SK-N-SH (cell line): ENCODE measurements at regions not wholly inside any gene's neighbourhood (a gene's known extent, or its start where the extent isn't known, plus 50 kb on each side); places are given as distances from the start of the nearest gene placed in this dataset.

Experiments
- CTCF ChIA-PET: fragments of 300-600, 350-600 bp; formaldehyde crosslinking; extraction: SDS; loops from one replicate; lab custom pipeline; 2021; lab: Yijun Ruan, JAX
- POLR2A ChIA-PET: fragments of 350-600 bp; sonication (Branson Sonifier 250); formaldehyde crosslinking; extraction: SDS; loops from one replicate; lab custom pipeline; 2020; ENCODE audit warnings: antibody characterized with exemption, inconsistent platforms; lab: Yijun Ruan, JAX
- DNase-seq: peaks from one replicate; pipeline ENCODE4 v3.0.0; 2012
- H2AFZ ChIP-seq: fragments of 200-600 bp; sonication (generic); 2 replicates; pipeline ENCODE4 v1.8.1; 2016; ENCODE audit warnings: antibody characterized with exemption, mild to moderate bottlenecking, low read depth
- H3F3A ChIP-seq: fragments of 200-600 bp; sonication (generic); replicated peaks from 2 replicates; pipeline ENCODE3; 2016; ENCODE audit warnings: antibody characterized with exemption, mild to moderate bottlenecking; ENCODE audit not compliant: insufficient read depth
- H3K27ac ChIP-seq, 2 experiments: fragments of 200-500 bp in 1 of 2; fragments of 200-600 bp in 1 of 2; sonication (Bioruptor generic) in 1 of 2; sonication (generic), shearing (Covaris generic) in 1 of 2; 2 replicates each; pipeline versions ENCODE4 v1.5.1 to v1.6.1; 2014 to 2016; ENCODE audit warnings: low read depth in 2 of 2, inconsistent platforms in 1 of 2, low read length in 1 of 2, mild to moderate bottlenecking in 1 of 2, mixed read lengths in 1 of 2
- H3K27me3 ChIP-seq: fragments of 200-600 bp; sonication (generic), shearing (Covaris generic); 2 replicates; pipeline ENCODE4 v1.6.1; 2016; ENCODE audit warnings: mixed run types; ENCODE audit not compliant: insufficient read depth
- H3K36me3 ChIP-seq, 2 experiments: fragments of 200-500 bp in 1 of 2; fragments of 200-600 bp in 1 of 2; sonication (Bioruptor generic) in 1 of 2; sonication (generic) in 1 of 2; replicated peaks in 1 of 2; 2 replicates each; pipeline versions ENCODE3 to v1.5.1; 2014 to 2016; ENCODE audit warnings: low read length in 1 of 2, mild to moderate bottlenecking in 1 of 2; ENCODE audit not compliant: insufficient read depth in 2 of 2, control insufficient read depth in 1 of 2
- H3K4me1 ChIP-seq, 2 experiments: fragments of 200-500 bp in 1 of 2; fragments of 200-600 bp in 1 of 2; sonication (Bioruptor generic) in 1 of 2; sonication (generic), shearing (Covaris generic) in 1 of 2; 2 replicates each; pipeline versions ENCODE4 v1.5.1 to v1.6.1; 2014 to 2016; ENCODE audit warnings: low read depth in 1 of 2, low read length in 1 of 2, mixed run types in 1 of 2; ENCODE audit not compliant: insufficient read depth in 2 of 2, control insufficient read depth in 1 of 2
- H3K4me2 ChIP-seq: fragments of 200-600 bp; sonication (generic), shearing (Covaris generic); 2 replicates; pipeline ENCODE4 v1.6.1; 2017; ENCODE audit warnings: mixed run types
- H3K4me3 ChIP-seq, 2 experiments: fragments of 200-500 bp in 1 of 2; fragments of 200-600 bp in 1 of 2; sonication (Bioruptor generic) in 1 of 2; sonication (generic), shearing (Covaris generic) in 1 of 2; 2 replicates each; pipeline versions ENCODE4 v1.5.1 to v1.8.1; 2014 to 2016; ENCODE audit warnings: low read depth in 2 of 2, inconsistent platforms in 1 of 2, low read length in 1 of 2, mild to moderate bottlenecking in 1 of 2, mixed read lengths in 1 of 2, moderate library complexity in 1 of 2
- H3K79me2 ChIP-seq: fragments of 200-600 bp; sonication (generic); 2 replicates; pipeline ENCODE4 v1.8.1; 2017; ENCODE audit warnings: mild to moderate bottlenecking; ENCODE audit not compliant: insufficient read depth
- H3K9ac ChIP-seq: fragments of 200-600 bp; sonication (generic); 2 replicates; pipeline ENCODE4 v1.6.1; 2017; ENCODE audit warnings: mixed run types
- H3K9me2 ChIP-seq: fragments of 200-600 bp; sonication (generic); 2 replicates; pipeline ENCODE4 v1.6.1; 2017; ENCODE audit warnings: mixed run types
- H3K9me3 ChIP-seq: fragments of 200-600 bp; sonication (generic); 2 replicates; pipeline ENCODE4 v1.6.1; 2017; ENCODE audit warnings: mixed run types, mild to moderate bottlenecking, moderate library complexity
- H4K20me1 ChIP-seq: fragments of 200-600 bp; sonication (generic); 2 replicates; pipeline ENCODE4 v1.6.1; 2017; ENCODE audit warnings: mild to moderate bottlenecking, mixed run types; ENCODE audit not compliant: insufficient read depth
- EP300 ChIP-seq, 2 experiments: IDR thresholded peaks; 2 replicates each; pipeline versions ENCODE4 v1.4.0 to v1.6.1; 2012; ENCODE audit warnings: borderline replicate concordance in 1 of 2, low read depth in 1 of 2, low read length in 1 of 2
- EZH2phosphoT487 ChIP-seq: fragments of 200-600 bp; sonication (generic); IDR thresholded peaks from 2 replicates; pipeline ENCODE4 v1.6.1; 2017; ENCODE audit warnings: low read depth, mixed run types, mild to moderate bottlenecking, antibody characterized with exemption, moderate library complexity, borderline replicate concordance
- FOSL2 ChIP-seq: IDR thresholded peaks from 2 replicates; pipeline ENCODE4 v1.4.0; 2012; ENCODE audit warnings: low read depth, mild to moderate bottlenecking, moderate library complexity, borderline replicate concordance
- JUND ChIP-seq: IDR thresholded peaks from 2 replicates; pipeline ENCODE4 v1.4.0; 2012
- MXI1 ChIP-seq: IDR thresholded peaks from 2 replicates; pipeline ENCODE4 v1.6.1; 2012; ENCODE audit warnings: mild to moderate bottlenecking, low read depth, low read length, improper control_type of control experiment
- NFIC ChIP-seq: IDR thresholded peaks from 2 replicates; pipeline ENCODE4 v1.4.0; 2012; ENCODE audit warnings: borderline replicate concordance
- POLR2AphosphoS5 ChIP-seq: IDR thresholded peaks from 2 replicates; pipeline ENCODE4 v1.6.1; 2012; ENCODE audit warnings: low read depth, low read length
- RAD21 ChIP-seq: IDR thresholded peaks from 2 replicates; pipeline ENCODE4 v1.6.1; 2012; ENCODE audit warnings: mild to moderate bottlenecking, low read length
- RFX5 ChIP-seq: IDR thresholded peaks from 2 replicates; pipeline ENCODE4 v1.6.1; 2012; ENCODE audit warnings: mild to moderate bottlenecking, improper control_type of control experiment, low read length
- RXRA ChIP-seq: IDR thresholded peaks from 2 replicates; pipeline ENCODE4 v1.4.0; 2012; ENCODE audit warnings: low read depth, mild to moderate bottlenecking, borderline replicate concordance
- SIN3A ChIP-seq: IDR thresholded peaks from 2 replicates; pipeline ENCODE4 v1.6.1; 2012; ENCODE audit warnings: low read depth, mild to moderate bottlenecking, low read length, moderate library complexity, borderline replicate concordance
- SMC3 ChIP-seq: IDR thresholded peaks from 2 replicates; pipeline ENCODE4 v1.6.1; 2012; ENCODE audit warnings: low read depth, low read length, improper control_type of control experiment
- TCF12 ChIP-seq: IDR thresholded peaks from 2 replicates; pipeline ENCODE4 v1.4.0; 2012
- TEAD4 ChIP-seq: IDR thresholded peaks from 2 replicates; pipeline ENCODE4 v1.4.0; 2012; ENCODE audit warnings: mild to moderate bottlenecking, borderline replicate concordance; ENCODE audit not compliant: insufficient read depth
- YY1 ChIP-seq: IDR thresholded peaks from 2 replicates; pipeline ENCODE4 v1.4.0; 2012; ENCODE audit warnings: low read depth, mild to moderate bottlenecking
- WGBS: methylation state at CpG from one replicate; pipeline ENCODE4 v1.1.6; 2017; ENCODE audit warnings: low lambda C conversion rate; 5-methylcytosine and 5-hydroxymethylcytosine counted together
- TF ChIP-seq, protein P1 (sequence below): IDR thresholded peaks from 2 replicates; pipeline ENCODE4 v1.4.0; 2012; ENCODE audit warnings: low read depth, borderline replicate concordance
- TF ChIP-seq, protein P2 (sequence below): fragments of 150-350 bp; IDR thresholded peaks from 2 replicates; pipeline ENCODE4 v1.6.1; 2017; ENCODE audit warnings: antibody characterized with exemption, low read length, low read depth, borderline replicate concordance
- TF ChIP-seq, protein P3 (sequence below): IDR thresholded peaks from 2 replicates; pipeline ENCODE4; 2012

DNA sequence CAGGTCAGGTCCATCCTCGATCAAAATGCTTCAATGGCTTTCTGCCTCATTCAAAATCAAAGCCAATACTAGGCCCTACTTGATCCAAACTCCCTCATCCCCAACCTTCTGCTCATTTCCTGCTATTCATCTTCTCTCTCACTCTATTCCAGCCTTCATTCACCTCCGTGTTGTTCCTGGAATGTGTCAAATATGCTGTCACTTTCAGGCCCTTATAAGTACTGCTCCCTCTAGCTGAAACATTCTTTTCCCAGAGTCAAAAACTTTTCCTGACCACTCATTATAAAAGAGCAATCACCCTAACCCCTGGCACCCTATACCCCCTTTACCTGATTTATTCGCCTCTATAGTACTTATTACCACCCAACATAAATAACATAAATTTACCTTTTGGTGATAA, 303.7 kb upstream of the PMFBP1 start:
- no peaks in the 10 kb centered on the region for H4K20me1 ChIP-seq
- ChIA-PET POLR2A (no interaction called here), CTCF (interaction anchor here (1.4 to 2.1 kb wide), 2 partner anchors 8 to 351 kb away, joined by 4 to 7 read pairs; no protein-coding TSS in a partner anchor)
- H3K9me3 ChIP-seq, result no peaks in the 10 kb centered on the region
- TF ChIP-seq POLR2AphosphoS5, result no peak
- no peak for TF ChIP-seq FOSL2
- TF ChIP-seq MXI1, result no peak
- no peak for TF ChIP-seq JUND
- TF ChIP-seq, protein P1, sequence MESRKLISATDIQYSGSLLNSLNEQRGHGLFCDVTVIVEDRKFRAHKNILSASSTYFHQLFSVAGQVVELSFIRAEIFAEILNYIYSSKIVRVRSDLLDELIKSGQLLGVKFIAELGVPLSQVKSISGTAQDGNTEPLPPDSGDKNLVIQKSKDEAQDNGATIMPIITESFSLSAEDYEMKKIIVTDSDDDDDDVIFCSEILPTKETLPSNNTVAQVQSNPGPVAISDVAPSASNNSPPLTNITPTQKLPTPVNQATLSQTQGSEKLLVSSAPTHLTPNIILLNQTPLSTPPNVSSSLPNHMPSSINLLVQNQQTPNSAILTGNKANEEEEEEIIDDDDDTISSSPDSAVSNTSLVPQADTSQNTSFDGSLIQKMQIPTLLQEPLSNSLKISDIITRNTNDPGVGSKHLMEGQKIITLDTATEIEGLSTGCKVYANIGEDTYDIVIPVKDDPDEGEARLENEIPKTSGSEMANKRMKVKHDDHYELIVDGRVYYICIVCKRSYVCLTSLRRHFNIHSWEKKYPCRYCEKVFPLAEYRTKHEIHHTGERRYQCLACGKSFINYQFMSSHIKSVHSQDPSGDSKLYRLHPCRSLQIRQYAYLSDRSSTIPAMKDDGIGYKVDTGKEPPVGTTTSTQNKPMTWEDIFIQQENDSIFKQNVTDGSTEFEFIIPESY, result no peak
- TF ChIP-seq, protein P2, sequence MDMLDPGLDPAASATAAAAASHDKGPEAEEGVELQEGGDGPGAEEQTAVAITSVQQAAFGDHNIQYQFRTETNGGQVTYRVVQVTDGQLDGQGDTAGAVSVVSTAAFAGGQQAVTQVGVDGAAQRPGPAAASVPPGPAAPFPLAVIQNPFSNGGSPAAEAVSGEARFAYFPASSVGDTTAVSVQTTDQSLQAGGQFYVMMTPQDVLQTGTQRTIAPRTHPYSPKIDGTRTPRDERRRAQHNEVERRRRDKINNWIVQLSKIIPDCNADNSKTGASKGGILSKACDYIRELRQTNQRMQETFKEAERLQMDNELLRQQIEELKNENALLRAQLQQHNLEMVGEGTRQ, result no peak
- no peak for TF ChIP-seq SIN3A
- no peak for TF ChIP-seq RAD21
- TF ChIP-seq RFX5, result no peak
- H2AFZ ChIP-seq, result no peak overlapping the region
- WGBS, result 70% methylated on average over 3 of the region's 3 CpGs
- no peak for DNase-seq
- H3K9ac ChIP-seq, result no peak overlapping the region
- H3K4me1 ChIP-seq, result peaks cover 0 to 7% of the 10 kb centered on the region in 2 experiments; a peak in 1 of 4 replicates
- no peaks in the 10 kb centered on the region for H3K27me3 ChIP-seq
- H3F3A ChIP-seq, result peaks cover 14% of the 10 kb centered on the region
- no peak overlapping the region; a peak in 1 of 4 replicates for H3K27ac ChIP-seq
- no peaks in the 10 kb centered on the region for H3K36me3 ChIP-seq
- H3K4me3 ChIP-seq, result no peak overlapping the region
- H3K9me2 ChIP-seq, result no peaks in the 10 kb centered on the region
- H3K79me2 ChIP-seq, result no peaks in the 10 kb centered on the region
- H3K4me2 ChIP-seq, result no peak overlapping the region

DNA sequence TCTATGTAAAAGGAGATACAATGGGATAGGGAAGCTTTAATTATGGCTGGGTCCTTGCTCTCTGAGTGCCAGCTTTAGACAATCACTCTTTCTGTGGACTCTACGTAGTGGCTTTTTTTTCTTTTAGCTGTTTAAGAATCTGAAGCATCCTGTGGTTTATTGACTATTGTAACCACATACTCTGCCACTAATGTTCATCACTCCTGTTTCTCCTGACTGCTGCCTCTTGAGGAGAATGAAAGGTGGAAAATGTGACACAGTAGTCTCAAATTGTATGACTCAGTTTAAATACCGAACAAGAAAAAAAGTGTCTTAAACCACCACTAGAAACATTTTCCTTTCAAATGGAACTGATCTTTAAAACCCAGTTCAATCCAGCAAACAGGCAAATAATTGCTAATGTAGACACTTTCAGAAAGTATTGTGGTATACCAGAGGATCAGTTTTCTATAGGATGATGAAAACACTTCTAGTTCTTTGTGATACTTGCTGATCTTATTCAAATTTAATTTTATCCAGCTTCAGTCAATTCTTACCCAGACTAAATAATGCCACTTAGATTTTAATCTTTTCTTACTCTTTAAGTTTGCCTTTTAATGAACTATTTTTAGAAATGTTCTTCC, 302.7 kb upstream of the PMFBP1 start:
- CTCF ChIA-PET, result no interaction called here
- Histone ChIP-seq H3K4me3 (no peak overlapping the region), H3K36me3 (no peaks in the 10 kb centered on the region), H3K9ac (peak overlapping the region; percentile 21; the same call in 1 of the 2 replicates), H3K27me3 (no peaks in the 10 kb centered on the region), H3K4me2 (peak overlapping the region; percentile 24), H3K9me3 (no peaks in the 10 kb centered on the region), H2AFZ (peak overlapping the region; percentile 49; the same call in 1 of the 2 replicates), H3F3A (peaks cover 14% of the 10 kb centered on the region), H3K4me1 (peaks cover 0 to 7% of the 10 kb centered on the region in 2 experiments; a peak in 1 of 4 replicates), H3K9me2 (no peaks in the 10 kb centered on the region), H3K27ac (peak overlapping the region; percentile 60 to 64; a peak in 3 of 4 replicates), H3K79me2 (no peaks in the 10 kb centered on the region), H4K20me1 (no peaks in the 10 kb centered on the region)
- WGBS, result 8% methylated on average over 2 of the region's 2 CpGs
- POLR2A ChIA-PET, result no interaction called here
- DNase-seq, result no peak
- peak; percentile 71 for TF ChIP-seq JUND
- peak in 1 of 2 experiments; percentile 40; a peak in 1 of 4 replicates for TF ChIP-seq EP300 (IDR thresholded peaks at IDR 0.05; ENCODE audit: borderline replicate concordance in 1 of 2, low read depth in 1 of 2, low read length in 1 of 2)
- 0 out of 2 replicates have a peak, but pooled peaks have one; percentile 26 for TF ChIP-seq RXRA
- no peak for TF ChIP-seq SMC3
- peak; percentile 44; the same call in 1 of the 2 replicates for TF ChIP-seq POLR2AphosphoS5
- TF ChIP-seq YY1, result 0 out of 2 replicates have a peak, but pooled peaks have one; percentile 20
- TF ChIP-seq FOSL2, result peak; percentile 62; the same call in 1 of the 2 replicates
- TF ChIP-seq NFIC, result 0 out of 2 replicates have a peak, but pooled peaks have one; percentile 15
- TF ChIP-seq TEAD4, result peak; percentile 58; the same call in 1 of the 2 replicates
- TF ChIP-seq, protein P2, result no peak
- TF ChIP-seq, protein P3, sequence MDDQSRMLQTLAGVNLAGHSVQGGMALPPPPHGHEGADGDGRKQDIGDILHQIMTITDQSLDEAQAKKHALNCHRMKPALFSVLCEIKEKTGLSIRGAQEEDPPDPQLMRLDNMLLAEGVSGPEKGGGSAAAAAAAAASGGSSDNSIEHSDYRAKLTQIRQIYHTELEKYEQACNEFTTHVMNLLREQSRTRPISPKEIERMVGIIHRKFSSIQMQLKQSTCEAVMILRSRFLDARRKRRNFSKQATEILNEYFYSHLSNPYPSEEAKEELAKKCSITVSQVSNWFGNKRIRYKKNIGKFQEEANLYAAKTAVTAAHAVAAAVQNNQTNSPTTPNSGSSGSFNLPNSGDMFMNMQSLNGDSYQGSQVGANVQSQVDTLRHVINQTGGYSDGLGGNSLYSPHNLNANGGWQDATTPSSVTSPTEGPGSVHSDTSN, result peak; percentile 71; the same call in 1 of the 2 replicates
- TF ChIP-seq EZH2phosphoT487, result no peak
- TF ChIP-seq TCF12, result peak; percentile 69
